Activated naive CD4-positive, alpha-beta T cell treated with anti-CD3 and anti-CD28 coated beads, Interleukin-2, amount 50 U/mL, for 24 hours (primary cell): ENCODE measurements at regions not wholly inside any gene's neighbourhood (a gene's known extent, or its start where the extent isn't known, plus 50 kb on each side); places are given as distances from the start of the nearest gene placed in this dataset.

ENCODE experiments used
- H3K27ac Mint-ChIP-seq: one replicate; pipeline ENCODE4 v1.8.0; 2021; ENCODE audit warnings: mild to moderate bottlenecking, mixed read lengths
- H3K27me3 Mint-ChIP-seq: one replicate; pipeline ENCODE4 v1.8.0; 2021; ENCODE audit warnings: mixed read lengths
- H3K36me3 Mint-ChIP-seq: one replicate; pipeline ENCODE4 v1.8.0; 2021; ENCODE audit warnings: mixed read lengths
- H3K4me1 Mint-ChIP-seq: one replicate; pipeline ENCODE4 v1.8.0; 2021; ENCODE audit warnings: mixed read lengths
- H3K4me3 Mint-ChIP-seq: one replicate; pipeline ENCODE4 v1.8.0; 2021; ENCODE audit warnings: mild to moderate bottlenecking, mixed read lengths
- H3K9me3 Mint-ChIP-seq: one replicate; pipeline ENCODE4 v1.8.0; 2021; ENCODE audit warnings: mixed read lengths

DNA sequence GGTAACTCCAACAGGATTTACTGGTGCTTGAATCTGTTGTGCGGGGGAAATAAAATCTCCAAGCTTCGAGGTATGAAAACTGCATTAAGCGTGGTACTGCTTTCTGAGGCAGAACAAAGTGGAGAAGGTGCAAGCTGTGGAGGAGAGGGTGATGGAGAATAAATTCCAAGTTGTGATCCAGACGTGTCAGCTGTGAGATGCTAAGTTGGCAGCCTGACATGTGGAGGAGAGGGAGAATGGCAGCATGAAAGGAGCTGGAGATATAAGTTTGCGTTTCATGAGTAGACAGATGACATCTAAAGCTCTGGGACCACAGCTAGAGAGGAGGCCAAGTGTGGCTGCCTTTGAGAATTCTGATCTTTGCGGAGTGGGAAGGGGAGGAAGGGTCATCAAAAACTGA lies 411.8 kb downstream of the FBXO15 start:
- Mint-ChIP-seq H3K27ac (no peak overlapping the region), H3K36me3 (peaks cover 1% of the 10 kb centered on the region), H3K9me3 (peaks cover 7% of the 10 kb centered on the region), H3K27me3 (peaks cover 1% of the 10 kb centered on the region), H3K4me3 (no peak overlapping the region), H3K4me1 (no peaks in the 10 kb centered on the region)

DNA sequence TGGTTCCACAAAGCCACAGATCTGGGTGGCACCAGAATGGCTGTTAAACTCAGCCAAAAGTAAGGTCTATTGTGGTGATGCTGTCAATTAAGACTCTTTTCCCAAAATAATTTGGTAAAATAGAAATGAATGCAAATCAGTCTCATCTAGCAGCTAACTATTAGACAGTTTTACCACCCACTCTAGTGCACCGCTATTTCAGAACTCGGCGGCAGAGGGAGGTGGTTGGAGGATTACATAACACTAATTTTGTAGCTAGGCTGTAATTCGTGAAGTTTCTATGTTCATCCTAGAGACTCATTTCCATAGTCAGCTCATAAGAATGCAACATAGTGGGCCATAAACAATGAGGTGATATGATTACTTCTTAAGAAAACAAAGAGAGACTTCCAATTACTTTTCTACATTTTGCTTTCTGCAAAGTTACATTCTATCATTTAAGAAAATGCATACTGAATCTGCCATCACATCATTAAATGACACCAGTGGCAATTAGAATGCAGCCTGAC lies 413.8 kb downstream of the FBXO15 start:
- no peak overlapping the region for H3K27ac Mint-ChIP-seq
- peaks cover 10% of the 10 kb centered on the region for H3K9me3 Mint-ChIP-seq
- H3K36me3 Mint-ChIP-seq, result peaks cover 1% of the 10 kb centered on the region
- no peaks in the 10 kb centered on the region for H3K4me1 Mint-ChIP-seq
- no peak overlapping the region for H3K4me3 Mint-ChIP-seq
- H3K27me3 Mint-ChIP-seq, result peaks cover 1% of the 10 kb centered on the region

DNA sequence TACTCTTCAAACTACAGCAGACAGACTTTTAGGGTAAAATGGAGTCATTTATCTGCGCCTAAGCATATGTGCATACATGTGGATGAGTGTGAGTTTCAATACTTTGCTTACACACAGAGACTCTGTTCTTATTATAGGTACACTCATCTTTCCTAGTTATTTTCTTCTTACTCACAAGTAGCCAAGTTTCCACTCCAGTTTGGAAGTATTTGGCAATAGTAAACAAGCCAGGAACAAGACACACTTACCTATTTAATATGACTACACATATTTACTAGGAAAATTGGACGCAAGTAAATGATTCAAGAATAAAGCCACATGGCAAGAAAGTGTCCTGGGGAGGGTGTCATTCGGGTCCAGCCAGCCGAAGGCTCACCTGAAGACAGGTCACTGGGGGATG lies 414.3 kb downstream of the FBXO15 start:
- Mint-ChIP-seq H3K4me1 (no peaks in the 10 kb centered on the region), H3K36me3 (peaks cover 1% of the 10 kb centered on the region), H3K27ac (no peak overlapping the region), H3K4me3 (no peak overlapping the region), H3K27me3 (no peaks in the 10 kb centered on the region), H3K9me3 (peaks cover 10% of the 10 kb centered on the region)

DNA sequence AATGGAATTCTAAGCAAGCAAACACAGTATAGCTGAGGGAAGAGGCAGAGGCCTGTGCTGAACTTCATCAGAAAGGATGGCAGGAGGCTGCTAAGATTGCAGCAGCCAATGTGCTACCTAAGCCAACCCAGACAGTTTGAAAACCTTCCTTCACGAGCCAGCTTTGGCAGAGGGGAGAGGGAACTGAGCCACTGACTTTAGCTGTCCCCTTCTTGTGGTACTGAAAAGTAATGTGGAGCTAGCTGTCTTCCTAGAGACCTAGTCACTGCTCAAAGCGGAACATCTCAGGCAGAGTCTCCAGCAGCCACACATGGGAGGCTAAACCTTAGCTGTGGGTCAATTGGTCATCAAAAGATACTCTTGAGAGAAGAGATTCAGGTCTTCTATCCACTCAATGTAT lies 419.0 kb downstream of the FBXO15 start:
- Mint-ChIP-seq H3K9me3 (peaks cover 10% of the 10 kb centered on the region), H3K27me3 (no peaks in the 10 kb centered on the region)

DNA sequence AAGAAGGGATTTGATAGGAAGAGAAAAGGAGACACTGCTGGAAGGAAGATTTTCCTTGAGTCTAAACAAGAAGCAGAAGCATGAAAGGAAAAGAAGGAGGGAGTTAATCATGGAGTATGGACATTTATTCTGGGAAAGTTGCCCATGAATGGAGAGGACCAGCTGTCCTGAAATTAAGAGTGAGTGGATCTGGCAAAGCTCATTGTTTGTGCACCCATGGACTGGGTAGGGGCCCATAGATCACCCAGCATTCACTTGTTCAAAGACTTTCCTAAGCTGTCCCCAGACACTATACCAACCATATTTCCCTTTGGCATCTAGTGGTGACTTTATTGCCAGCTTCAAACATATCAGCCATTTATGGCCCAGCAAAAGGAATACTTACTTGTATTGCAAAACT lies 422.7 kb downstream of the FBXO15 start:
- no peaks in the 10 kb centered on the region for H3K27me3 Mint-ChIP-seq
- no peak overlapping the region for H3K4me3 Mint-ChIP-seq
- H3K27ac Mint-ChIP-seq, result no peak overlapping the region
- no peaks in the 10 kb centered on the region for H3K9me3 Mint-ChIP-seq
- H3K4me1 Mint-ChIP-seq, result no peaks in the 10 kb centered on the region
- no peaks in the 10 kb centered on the region for H3K36me3 Mint-ChIP-seq

More for the DNA sequence above, 419.0 kb downstream of the FBXO15 start:
- H3K27ac Mint-ChIP-seq, result no peak overlapping the region
- no peak overlapping the region for H3K4me3 Mint-ChIP-seq
- peaks cover 1% of the 10 kb centered on the region for H3K36me3 Mint-ChIP-seq
- H3K4me1 Mint-ChIP-seq, result no peaks in the 10 kb centered on the region

DNA sequence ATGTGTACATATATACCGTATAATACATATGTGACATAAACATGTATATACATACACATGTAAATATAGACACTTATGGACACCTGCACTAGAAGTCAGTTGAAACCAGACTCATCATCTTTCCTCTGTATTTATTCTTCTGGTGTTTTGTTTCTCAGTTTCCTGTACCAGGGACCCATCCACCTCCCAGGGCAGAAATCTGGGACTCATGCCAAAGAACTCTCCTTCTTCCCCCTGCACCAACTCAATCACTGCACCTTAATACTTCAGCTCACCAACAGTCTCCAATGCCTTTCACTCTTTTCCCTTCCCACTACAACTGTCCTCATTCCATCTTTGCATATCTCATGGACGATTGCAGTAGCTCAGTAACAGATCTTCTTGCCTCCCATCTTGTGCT lies 428.0 kb downstream of the FBXO15 start:
- no peak overlapping the region for H3K4me3 Mint-ChIP-seq
- no peaks in the 10 kb centered on the region for H3K9me3 Mint-ChIP-seq
- H3K36me3 Mint-ChIP-seq, result no peaks in the 10 kb centered on the region
- no peak overlapping the region for H3K27ac Mint-ChIP-seq
- peaks cover 1% of the 10 kb centered on the region for H3K27me3 Mint-ChIP-seq
- no peaks in the 10 kb centered on the region for H3K4me1 Mint-ChIP-seq

DNA sequence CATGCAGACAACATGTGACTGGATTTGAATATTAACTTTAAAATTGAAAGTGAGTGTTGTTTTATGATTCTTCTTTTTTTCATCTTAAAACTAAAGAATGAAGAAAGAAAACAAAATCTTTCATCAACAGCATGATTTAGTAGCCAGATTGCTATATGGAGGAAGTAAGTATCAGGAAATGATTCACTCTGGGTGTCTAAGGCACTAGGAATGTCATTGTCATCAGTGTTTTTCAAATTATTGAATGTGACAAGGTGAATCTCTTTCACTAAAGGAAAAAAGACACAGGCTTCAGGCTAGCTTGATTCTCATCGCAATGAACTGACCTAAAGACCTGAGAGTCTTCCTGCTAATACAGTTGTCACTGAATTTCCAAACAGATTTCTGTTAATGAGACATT lies 430.1 kb downstream of the FBXO15 start:
- H3K27me3 Mint-ChIP-seq, result peaks cover 1% of the 10 kb centered on the region
- no peak overlapping the region for H3K4me3 Mint-ChIP-seq
- H3K9me3 Mint-ChIP-seq, result no peaks in the 10 kb centered on the region
- H3K27ac Mint-ChIP-seq, result no peak overlapping the region
- H3K36me3 Mint-ChIP-seq, result no peaks in the 10 kb centered on the region
- H3K4me1 Mint-ChIP-seq, result no peaks in the 10 kb centered on the region

DNA sequence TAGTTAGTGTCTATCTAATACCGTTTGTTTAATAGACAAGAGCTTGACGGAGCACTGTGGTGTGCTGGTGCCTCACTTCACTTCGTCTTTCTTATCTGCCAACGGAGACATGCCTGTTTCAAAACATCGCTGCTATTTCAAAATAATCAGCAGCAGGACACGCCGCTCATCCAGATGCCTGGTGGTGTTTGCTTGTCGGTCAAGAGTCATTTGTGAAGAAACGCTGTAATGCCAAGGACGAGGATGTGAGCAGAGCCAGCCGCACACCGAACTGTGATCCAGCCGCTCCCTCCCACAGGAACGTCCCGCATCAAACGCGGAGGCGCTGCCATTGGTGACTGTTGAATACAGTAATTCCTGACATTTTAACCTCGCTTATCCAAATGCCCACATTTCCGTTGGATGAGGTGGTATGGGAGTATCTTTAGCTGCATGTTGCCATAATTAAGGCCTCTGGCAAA lies 432.4 kb downstream of the FBXO15 start:
- Mint-ChIP-seq H3K36me3 (no peaks in the 10 kb centered on the region), H3K27me3 (peaks cover 1% of the 10 kb centered on the region), H3K4me1 (no peaks in the 10 kb centered on the region), H3K9me3 (no peaks in the 10 kb centered on the region), H3K4me3 (no peak overlapping the region), H3K27ac (no peak overlapping the region)

DNA sequence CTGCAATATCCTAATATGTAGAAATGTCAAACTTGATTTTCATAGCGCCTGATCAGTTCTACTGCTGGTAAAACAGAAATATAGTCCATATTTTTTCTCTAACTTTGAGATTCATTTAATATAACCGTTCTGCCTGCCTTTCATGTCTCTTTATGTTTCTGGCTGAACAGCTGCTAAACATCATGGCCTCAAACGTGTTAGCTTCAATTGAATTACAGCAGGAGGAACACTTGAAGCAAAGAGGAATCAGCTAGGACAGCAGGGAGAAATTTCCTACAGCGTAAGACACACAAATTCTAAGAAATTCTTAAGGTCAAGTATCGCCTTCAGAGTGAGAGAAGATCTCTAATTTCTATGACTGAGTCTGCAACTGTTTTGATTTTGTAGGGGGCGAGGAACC lies 433.2 kb downstream of the FBXO15 start:
- no peaks in the 10 kb centered on the region for H3K36me3 Mint-ChIP-seq
- H3K4me3 Mint-ChIP-seq, result no peak overlapping the region
- no peaks in the 10 kb centered on the region for H3K4me1 Mint-ChIP-seq
- peaks cover 1% of the 10 kb centered on the region for H3K27me3 Mint-ChIP-seq
- H3K27ac Mint-ChIP-seq, result no peak overlapping the region
- H3K9me3 Mint-ChIP-seq, result no peaks in the 10 kb centered on the region

DNA sequence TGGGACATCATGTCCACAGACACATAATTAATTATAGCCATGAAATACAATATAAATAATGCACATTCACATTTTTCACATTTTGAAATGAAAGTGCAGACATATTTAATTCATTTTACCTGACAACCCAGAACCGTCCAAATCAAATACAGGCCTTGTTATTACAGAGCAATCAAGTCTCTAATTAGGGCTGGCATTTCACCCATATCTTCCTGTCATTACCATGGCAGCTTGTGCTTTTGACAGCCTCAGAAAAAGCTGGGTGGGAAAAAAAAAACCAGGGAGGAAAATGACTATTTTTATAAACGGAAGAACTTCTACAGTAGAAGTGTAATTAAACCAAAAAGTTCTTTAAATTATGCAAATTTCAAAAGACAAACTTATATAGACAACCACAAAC lies 436.4 kb downstream of the FBXO15 start:
- Mint-ChIP-seq H3K4me1 (no peaks in the 10 kb centered on the region), H3K27ac (no peak overlapping the region), H3K4me3 (no peak overlapping the region), H3K36me3 (no peaks in the 10 kb centered on the region), H3K27me3 (no peaks in the 10 kb centered on the region), H3K9me3 (no peaks in the 10 kb centered on the region)

DNA sequence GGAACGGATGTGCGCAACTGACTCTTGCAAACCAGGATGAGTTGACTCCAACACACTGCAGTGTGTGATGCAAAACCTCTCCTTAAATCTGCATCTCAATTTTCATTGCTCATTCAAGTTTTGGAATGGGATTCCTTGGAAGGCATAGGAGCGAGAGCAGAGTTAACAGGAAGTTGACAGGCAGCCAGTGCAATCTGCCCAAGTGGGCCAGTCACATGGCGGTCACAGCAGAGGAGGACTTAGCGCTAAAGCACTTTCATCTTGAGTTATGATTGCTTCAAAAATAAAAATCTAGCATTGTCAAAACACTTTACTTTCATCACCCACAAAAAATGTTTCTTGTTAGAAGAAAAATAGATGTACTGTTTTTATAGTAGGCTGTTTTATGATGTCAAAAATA lies 439.0 kb downstream of the FBXO15 start:
- no peaks in the 10 kb centered on the region for H3K36me3 Mint-ChIP-seq

DNA sequence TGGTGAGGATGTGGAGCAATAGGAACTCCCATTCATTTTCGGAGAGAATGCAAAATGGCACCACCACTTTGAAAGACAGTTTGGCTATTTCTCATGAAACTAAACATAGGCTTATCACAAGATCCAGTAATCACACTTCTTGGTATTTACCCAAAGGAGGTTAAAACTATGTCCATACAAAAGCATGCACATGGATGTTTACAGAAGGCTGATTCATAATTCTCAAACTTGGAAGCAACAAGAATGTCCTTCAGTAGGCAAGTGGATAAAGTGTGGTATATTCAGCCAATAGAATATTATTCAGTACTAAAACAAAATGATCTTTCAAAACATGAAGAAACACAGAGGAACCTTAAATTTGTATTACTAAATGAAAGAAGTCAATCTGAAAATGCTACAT lies 440.6 kb downstream of the FBXO15 start:
- Mint-ChIP-seq H3K4me1 (no peaks in the 10 kb centered on the region), H3K27ac (no peak overlapping the region), H3K36me3 (no peaks in the 10 kb centered on the region), H3K4me3 (no peak overlapping the region), H3K9me3 (no peaks in the 10 kb centered on the region), H3K27me3 (peaks cover 2% of the 10 kb centered on the region)

More for the DNA sequence above, 439.0 kb downstream of the FBXO15 start:
- no peaks in the 10 kb centered on the region for H3K4me1 Mint-ChIP-seq
- H3K27me3 Mint-ChIP-seq, result no peaks in the 10 kb centered on the region
- H3K9me3 Mint-ChIP-seq, result no peaks in the 10 kb centered on the region
- no peak overlapping the region for H3K4me3 Mint-ChIP-seq
- no peak overlapping the region for H3K27ac Mint-ChIP-seq

DNA sequence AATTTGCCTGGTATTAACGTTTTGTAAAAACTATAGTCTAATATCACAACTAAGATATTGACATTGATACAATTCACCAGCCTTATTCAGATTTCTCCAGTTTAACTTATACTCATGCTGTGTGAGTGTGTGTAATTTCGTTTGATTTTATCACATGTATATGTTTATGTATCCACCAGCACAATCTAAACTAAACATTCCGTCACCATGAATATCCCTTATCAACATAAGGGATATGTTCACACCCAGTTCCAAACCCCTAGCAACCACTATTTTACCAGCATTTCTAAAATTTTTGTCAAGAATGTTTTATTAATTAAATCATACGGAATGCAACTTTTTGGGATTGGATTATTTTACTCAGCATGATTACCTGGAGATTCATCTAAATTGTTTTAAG lies 450.3 kb downstream of the FBXO15 start:
- Mint-ChIP-seq H3K27me3 (no peaks in the 10 kb centered on the region), H3K36me3 (no peaks in the 10 kb centered on the region), H3K4me1 (no peaks in the 10 kb centered on the region), H3K4me3 (no peak overlapping the region), H3K9me3 (peaks cover 7% of the 10 kb centered on the region), H3K27ac (no peak overlapping the region)

DNA sequence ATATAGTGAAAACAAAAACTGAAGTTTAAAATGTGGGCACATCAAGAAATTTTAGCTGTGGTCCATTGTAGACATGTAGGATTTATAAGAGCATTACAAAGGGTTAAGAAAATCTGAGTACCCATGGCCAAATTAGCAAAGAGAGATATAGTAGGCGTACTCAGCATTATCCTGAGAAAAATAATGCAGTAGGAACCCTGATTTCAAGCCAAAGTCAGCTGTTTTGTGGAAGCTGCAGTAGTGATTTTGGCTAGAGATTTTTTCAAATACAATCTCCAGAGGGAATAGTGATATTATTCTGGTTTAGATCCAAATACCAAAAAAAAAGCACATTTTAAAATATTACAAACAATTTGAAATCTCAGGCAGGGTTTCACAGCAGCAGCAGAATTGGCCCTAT lies 450.9 kb downstream of the FBXO15 start:
- H3K36me3 Mint-ChIP-seq, result no peaks in the 10 kb centered on the region
- H3K4me3 Mint-ChIP-seq, result no peak overlapping the region
- no peak overlapping the region for H3K27ac Mint-ChIP-seq
- no peaks in the 10 kb centered on the region for H3K27me3 Mint-ChIP-seq
- H3K9me3 Mint-ChIP-seq, result peaks cover 7% of the 10 kb centered on the region
- H3K4me1 Mint-ChIP-seq, result no peaks in the 10 kb centered on the region

DNA sequence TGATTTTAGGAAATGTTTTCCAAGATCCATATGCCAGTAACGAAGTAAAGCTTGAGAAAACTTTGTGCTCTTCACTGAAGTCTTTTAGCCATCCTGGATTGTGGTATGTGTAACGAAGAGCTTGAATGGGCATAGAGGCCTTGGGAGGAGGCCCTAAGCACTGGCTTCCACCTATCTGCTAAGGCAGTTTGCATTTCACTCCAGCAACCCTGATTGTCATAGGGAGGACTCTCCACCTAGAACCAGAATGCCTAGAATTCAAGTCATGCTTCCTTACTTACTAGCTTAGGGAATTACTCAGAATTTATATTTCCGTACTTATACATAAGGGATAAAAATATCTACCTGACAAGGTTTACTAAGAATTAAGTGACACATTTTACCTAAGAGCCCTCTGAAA lies 451.5 kb downstream of the FBXO15 start:
- H3K4me1 Mint-ChIP-seq, result no peaks in the 10 kb centered on the region
- no peak overlapping the region for H3K4me3 Mint-ChIP-seq
- peaks cover 7% of the 10 kb centered on the region for H3K9me3 Mint-ChIP-seq
- H3K27me3 Mint-ChIP-seq, result no peaks in the 10 kb centered on the region
- no peak overlapping the region for H3K27ac Mint-ChIP-seq
- H3K36me3 Mint-ChIP-seq, result no peaks in the 10 kb centered on the region

DNA sequence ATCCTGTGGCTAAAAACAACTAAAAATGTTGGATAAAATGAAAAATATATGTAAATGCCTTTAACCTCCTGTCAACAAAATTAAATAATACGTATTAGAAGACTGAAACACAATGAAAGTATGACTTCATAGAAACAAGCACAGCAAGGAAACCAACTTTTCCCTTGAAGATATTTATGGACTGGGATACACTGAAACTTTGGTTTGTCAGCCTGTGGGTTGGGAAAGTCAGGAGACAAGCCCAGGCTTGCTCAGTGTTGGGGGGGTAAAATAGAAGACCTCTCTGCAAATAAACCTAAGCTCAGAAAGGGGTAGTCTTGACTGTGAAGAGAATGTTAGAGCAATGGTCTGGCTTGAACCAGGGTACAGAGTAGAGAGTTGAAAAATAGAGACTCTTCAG lies 454.5 kb downstream of the FBXO15 start:
- Mint-ChIP-seq H3K27ac (no peak overlapping the region), H3K27me3 (no peaks in the 10 kb centered on the region), H3K36me3 (no peaks in the 10 kb centered on the region), H3K9me3 (peaks cover 7% of the 10 kb centered on the region), H3K4me1 (no peaks in the 10 kb centered on the region), H3K4me3 (no peak overlapping the region)

DNA sequence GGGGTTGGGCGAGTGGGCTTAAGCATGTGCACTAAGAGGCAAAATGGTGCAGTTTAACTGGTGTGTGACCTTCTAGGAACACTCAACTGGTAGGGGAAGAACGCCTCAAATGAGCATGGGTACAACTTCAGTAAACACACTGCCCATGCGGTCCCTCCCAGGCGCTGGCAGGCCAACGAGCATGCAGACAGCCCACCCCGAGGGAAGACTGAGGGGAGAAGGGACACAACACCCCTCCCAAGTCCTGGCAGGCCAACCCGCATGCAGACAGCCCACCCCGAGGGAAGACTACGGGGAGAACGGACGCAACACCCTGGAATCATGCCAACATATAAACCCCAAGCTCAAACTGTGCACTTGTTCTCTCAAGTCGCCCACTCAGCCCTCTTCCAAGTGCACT lies 456.0 kb downstream of the FBXO15 start:
- peaks cover 7% of the 10 kb centered on the region for H3K9me3 Mint-ChIP-seq
- no peaks in the 10 kb centered on the region for H3K4me1 Mint-ChIP-seq
- H3K36me3 Mint-ChIP-seq, result no peaks in the 10 kb centered on the region
- no peaks in the 10 kb centered on the region for H3K27me3 Mint-ChIP-seq
- H3K4me3 Mint-ChIP-seq, result no peak overlapping the region
- no peak overlapping the region for H3K27ac Mint-ChIP-seq
